GM18858 (cell line): ENCODE measurements at regions not wholly inside any gene's neighbourhood (a gene's known extent, or its start where the extent isn't known, plus 50 kb on each side); places are given as distances from the start of the nearest gene placed in this dataset.

Experiments
- ATAC-seq: cut with Tn5 transposase; IDR thresholded peaks from one replicate; pipeline ENCODE4 v1.9.1; 2021; ENCODE audit not compliant: unreplicated experiment

- no peak for ATAC-seq
Observed at GRCh38 chr11:69545976-69546617, 64.6 kb downstream of the LINC01488 start.

- ATAC-seq = peak; percentile 47
Observed at GRCh38 chr11:69546735-69547370, 65.4 kb downstream of the LINC01488 start.

GRCh38 chr11:69550846-69551245 is 69.4 kb downstream of the LINC01488 start:
- ATAC-seq = no peak

GRCh38 chr11:69551963-69552362 is 70.5 kb downstream of the LINC01488 start:
- ATAC-seq = no peak

GRCh38 chr11:69552951-69553350 is 71.5 kb downstream of the LINC01488 start:
- no peak for ATAC-seq

GRCh38 chr11:69553416-69554357 is 72.2 kb downstream of the LINC01488 start:
- ATAC-seq = no peak

GRCh38 chr11:69554849-69555248 is 73.4 kb downstream of the LINC01488 start:
- ATAC-seq = no peak

GRCh38 chr11:69557266-69557665 is 75.8 kb downstream of the LINC01488 start:
- ATAC-seq = no peak

GRCh38 chr11:69558519-69558941 is 77.1 kb downstream of the LINC01488 start:
- no peak for ATAC-seq

GRCh38 chr11:69559181-69559580 is 77.7 kb downstream of the LINC01488 start:
- ATAC-seq = no peak

GRCh38 chr11:69560141-69560790 is 78.8 kb downstream of the LINC01488 start:
- no peak for ATAC-seq

GRCh38 chr11:69562302-69562701 is 78.7 kb upstream of the CCND1 start:
- ATAC-seq = no peak

- ATAC-seq = no peak
Observed at GRCh38 chr11:69562816-69563215, 78.1 kb upstream of the CCND1 start.

- ATAC-seq = no peak
Observed at GRCh38 chr11:69563306-69563705, 77.7 kb upstream of the CCND1 start.

GRCh38 chr11:69563946-69564775 is 76.8 kb upstream of the CCND1 start:
- no peak for ATAC-seq

- ATAC-seq = no peak
Observed at GRCh38 chr11:69566001-69566400, 75.0 kb upstream of the CCND1 start.

- ATAC-seq = no peak
Observed at GRCh38 chr11:69567951-69568808, 72.8 kb upstream of the CCND1 start.

- no peak for ATAC-seq
Observed at GRCh38 chr11:69568809-69569097, 72.2 kb upstream of the CCND1 start.

- no peak for ATAC-seq
Observed at GRCh38 chr11:69569306-69570200, 71.4 kb upstream of the CCND1 start.
